Prostate gland (tissue), 2 donors: ENCODE measurements at regions not wholly inside any gene's neighbourhood (a gene's known extent, or its start where the extent isn't known, plus 50 kb on each side); places are given as distances from the start of the nearest gene placed in this dataset.

Experiments used
- CTCF ChIP-seq, 4 experiments: fragments of 200-600 bp in 2 of 4; fragments of 450-650 bp in 2 of 4; sonication (generic) in 2 of 4; IDR thresholded peaks; 1 replicate in 3 of 4; 2 replicates in 1 of 4; pipeline ENCODE4 v1.5.1; 2016 to 2019; ENCODE audit warnings: antibody characterized with exemption in 4 of 4, mild to moderate bottlenecking in 2 of 4, moderate library complexity in 2 of 4
- POLR2A ChIP-seq: fragments of 450-650 bp; IDR thresholded peaks from one replicate; pipeline ENCODE4 v1.6.1; 2016; ENCODE audit warnings: antibody characterized with exemption, mild to moderate bottlenecking
- POLR2AphosphoS5 ChIP-seq: sonication (generic); formaldehyde crosslinking; IDR thresholded peaks from one replicate; pipeline ENCODE4 v1.6.1; 2017; ENCODE audit warnings: antibody characterized with exemption

- no peak for TF ChIP-seq CTCF (IDR thresholded peaks at IDR 0.05)
- no peak for TF ChIP-seq POLR2A
- TF ChIP-seq POLR2AphosphoS5 = no peak
These were observed 703.3 kb upstream of the PKDCC start for GRCh38 chr2:41344529-41344928.
